NCI-H345 treated with DMSO at 0.1 percent for 48 hours (cell line): ENCODE measurements at regions not wholly inside any gene's neighbourhood (a gene's known extent, or its start where the extent isn't known, plus 50 kb on each side); places are given as distances from the start of the nearest gene placed in this dataset.

Experiments
- DNase-seq: peaks from one replicate; lab custom pipeline; 2025; ENCODE audit not compliant: unreplicated experiment; lab: John Stamatoyannopoulos, UW

GRCh38 chr4:137692205-137692604 is 159.9 kb upstream of the PCDH18 start:
- DNase-seq: no peak

- DNase-seq: no peak
Measured at GRCh38 chr4:137688651-137689050, 156.4 kb upstream of the PCDH18 start.

GRCh38 chr4:137685357-137685756 is 153.1 kb upstream of the PCDH18 start:
- DNase-seq: no peak

GRCh38 chr4:137681081-137681480 is 148.8 kb upstream of the PCDH18 start:
- DNase-seq: no peak

GRCh38 chr4:137678796-137679195 is 146.5 kb upstream of the PCDH18 start:
- DNase-seq: no peak

- DNase-seq: no peak
Measured at GRCh38 chr4:137677863-137678262, 145.6 kb upstream of the PCDH18 start.

GRCh38 chr4:137676357-137676998 is 144.2 kb upstream of the PCDH18 start:
- DNase-seq: no peak

- DNase-seq: no peak
Measured at GRCh38 chr4:137674066-137674465, 141.8 kb upstream of the PCDH18 start.

- no peak for DNase-seq
Measured at GRCh38 chr4:137668885-137669545, 136.7 kb upstream of the PCDH18 start.

- DNase-seq: no peak
Measured at GRCh38 chr4:137664416-137664815, 132.1 kb upstream of the PCDH18 start.

- no peak for DNase-seq
Measured at GRCh38 chr4:137664046-137664387, 131.7 kb upstream of the PCDH18 start.

GRCh38 chr4:137663251-137664045 is 131.2 kb upstream of the PCDH18 start:
- DNase-seq: no peak

GRCh38 chr4:137661693-137662092 is 129.4 kb upstream of the PCDH18 start:
- DNase-seq: no peak

- DNase-seq: no peak
Measured at GRCh38 chr4:137660211-137660610, 127.9 kb upstream of the PCDH18 start.

- no peak for DNase-seq
Measured at GRCh38 chr4:137659431-137659830, 127.1 kb upstream of the PCDH18 start.

- DNase-seq: no peak
Measured at GRCh38 chr4:137656661-137657060, 124.4 kb upstream of the PCDH18 start.

GRCh38 chr4:137655302-137655701 is 123.0 kb upstream of the PCDH18 start:
- DNase-seq: no peak

- no peak for DNase-seq
Measured at GRCh38 chr4:137651128-137651527, 118.8 kb upstream of the PCDH18 start.

GRCh38 chr4:137649711-137650450 is 117.6 kb upstream of the PCDH18 start:
- no peak for DNase-seq

GRCh38 chr4:137648531-137648930 is 116.2 kb upstream of the PCDH18 start:
- no peak for DNase-seq

GRCh38 chr4:137647375-137647774 is 115.1 kb upstream of the PCDH18 start:
- no peak for DNase-seq

- no peak for DNase-seq
Measured at GRCh38 chr4:137644201-137644600, 111.9 kb upstream of the PCDH18 start.
